Gastrocnemius medialis (tissue), 4 donors: ENCODE measurements at regions not wholly inside any gene's neighbourhood (a gene's known extent, or its start where the extent isn't known, plus 50 kb on each side); places are given as distances from the start of the nearest gene placed in this dataset.

Experiments
- CTCF ChIP-seq, 5 experiments: fragments of 450-650 bp in 3 of 5; fragments of 200-600 bp in 2 of 5; sonication (generic) in 2 of 5; IDR thresholded peaks in 4 of 5; conservative IDR thresholded peaks in 1 of 5; 1 replicate in 4 of 5; 2 replicates in 1 of 5; pipeline ENCODE4 v1.5.1; 2016 to 2019; ENCODE audit warnings: antibody characterized with exemption in 5 of 5, mild to moderate bottlenecking in 3 of 5, moderate library complexity in 3 of 5
- POLR2A ChIP-seq, 2 donors: fragments of 450-650 bp; IDR thresholded peaks; one replicate each; pipeline ENCODE4 v1.6.1; 2017; ENCODE audit warnings: antibody characterized with exemption in 2 of 2, mild to moderate bottlenecking in 2 of 2, moderate library complexity in 2 of 2

DNA sequence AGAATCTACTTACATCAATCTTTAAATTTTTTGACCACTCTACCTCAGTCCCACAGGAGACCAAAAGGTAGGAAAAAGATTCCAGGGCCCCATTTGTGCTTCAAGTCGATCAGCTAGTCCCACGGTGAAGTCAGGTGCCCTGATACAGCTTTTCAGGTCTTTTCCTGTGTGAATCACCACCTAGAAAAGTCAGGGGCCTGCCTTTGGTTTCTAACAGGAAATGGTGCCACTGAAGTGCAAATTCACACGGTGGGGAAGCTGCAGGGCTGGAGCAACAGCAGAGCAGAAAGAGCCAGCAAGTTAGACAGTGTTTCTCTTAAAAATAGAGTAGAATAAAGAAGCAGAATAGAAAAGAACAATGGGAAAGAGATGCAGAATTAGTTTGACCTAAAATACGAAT, 107.5 kb downstream of the KLF12 start:
- no peak for TF ChIP-seq CTCF (IDR thresholded peaks at IDR 0.05 in 4 of 5, conservative IDR thresholded peaks at IDR 0.05 in 1 of 5)
- no peak for TF ChIP-seq POLR2A (IDR thresholded peaks at IDR 0.05)
